CD4-positive, alpha-beta T cell treated with Interleukin-15 for 1 hour (primary cell): ENCODE measurements at regions not wholly inside any gene's neighbourhood (a gene's known extent, or its start where the extent isn't known, plus 50 kb on each side); places are given as distances from the start of the nearest gene placed in this dataset.
A peak's percentile ranks its signal among the peaks of the same experiment; 100 is the strongest.
"Not testable (repeated sequence)": the region's sequence is repeated elsewhere in the genome, so short reads cannot be mapped to it uniquely, and the experiment has no call there.

ENCODE experiments used
- DNase-seq: peaks from one replicate; pipeline ENCODE4 v3.0.0-alpha.2; 2020

- no peak for DNase-seq
Measured at GRCh38 chr3:66863205-66864111, 134.6 kb upstream of the KBTBD8 start.

DNA sequence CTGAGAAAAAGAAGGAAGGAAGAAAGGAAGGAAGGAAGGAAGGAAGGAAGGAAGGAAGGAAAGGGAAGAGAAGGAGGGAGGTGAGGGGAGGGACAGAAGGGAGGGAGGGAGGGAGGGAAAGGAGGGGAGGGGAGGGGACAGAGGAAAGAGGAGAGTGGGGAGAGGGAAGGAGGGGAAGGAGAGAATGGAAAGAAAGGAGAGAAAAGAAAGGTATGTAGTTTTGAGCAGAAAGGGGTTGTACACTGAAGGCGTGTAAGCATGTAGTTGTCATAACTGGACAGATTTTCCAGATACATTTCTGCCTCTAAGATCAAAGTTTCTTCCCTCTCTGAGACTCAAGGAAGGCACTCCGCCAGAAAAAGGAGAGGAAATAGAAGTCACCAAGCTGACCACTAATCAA lies 113.4 kb upstream of the KBTBD8 start:
- no peak for DNase-seq

DNA sequence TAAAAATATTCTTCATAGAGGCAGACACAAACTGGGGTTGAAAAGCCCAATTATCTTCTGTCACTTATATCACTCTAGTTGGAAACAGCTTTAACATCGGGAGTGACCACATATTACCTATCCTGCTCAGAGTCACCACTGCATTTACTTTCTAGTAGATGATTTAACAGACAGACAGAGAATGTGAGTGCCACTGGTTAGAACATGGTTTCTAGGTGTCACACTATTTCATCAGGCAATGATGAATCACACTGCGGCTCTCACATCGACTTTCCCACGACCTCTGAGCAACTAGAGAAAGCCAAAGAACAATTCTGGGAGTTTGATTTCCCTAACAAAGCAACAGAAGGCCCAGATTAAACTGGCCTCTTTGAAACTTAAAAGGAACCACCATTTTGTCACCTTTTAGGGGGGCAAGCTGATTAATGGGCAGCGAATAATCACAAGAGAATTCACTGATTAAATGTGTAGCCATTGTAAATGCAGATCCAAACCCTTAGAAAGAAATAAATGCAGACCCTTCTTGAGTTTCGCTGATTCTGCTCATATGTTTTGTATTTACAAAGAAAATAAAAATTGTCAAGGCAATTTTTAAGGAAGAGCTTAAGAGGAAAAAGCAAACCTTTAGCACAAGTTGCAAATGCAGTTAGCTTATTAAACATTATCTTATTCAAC lies 112.6 kb upstream of the KBTBD8 start:
- no peak for DNase-seq

DNA sequence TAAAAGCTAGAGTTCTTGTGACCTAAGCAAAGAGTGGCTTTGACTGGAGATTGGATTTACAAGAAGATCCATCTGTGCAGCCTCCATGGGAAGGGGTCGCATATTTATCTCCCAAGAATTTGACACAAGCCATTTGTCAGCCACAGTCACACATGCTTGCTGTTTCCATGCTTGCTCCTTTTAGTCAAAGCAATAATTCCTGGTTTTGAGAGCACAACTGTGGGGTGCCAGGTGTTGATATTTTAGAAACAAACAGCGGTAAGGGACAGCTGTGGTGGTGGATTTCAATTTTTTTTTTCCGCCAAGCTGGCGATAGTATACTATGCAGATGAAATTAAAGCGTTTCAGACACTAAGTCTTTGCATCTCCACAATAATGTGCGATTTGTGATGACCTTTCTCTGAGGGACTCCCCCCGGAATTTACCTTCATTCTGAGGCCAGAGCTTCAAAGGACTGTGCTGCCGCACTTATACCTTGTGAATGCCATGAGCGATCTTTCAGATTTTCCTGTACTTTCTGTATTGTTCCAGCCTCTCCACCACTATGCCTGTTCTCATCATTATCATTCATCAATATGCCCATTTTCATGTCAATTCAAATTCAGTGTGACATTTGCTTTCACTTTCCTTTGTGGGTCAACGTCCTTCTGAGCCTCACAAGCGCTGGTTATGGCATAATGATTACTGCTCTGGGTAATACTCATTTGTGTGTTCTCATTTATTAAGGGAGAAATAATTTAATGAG lies 108.2 kb upstream of the KBTBD8 start:
- no peak for DNase-seq

GRCh38 chr3:66898155-66898554 lies 100.0 kb upstream of the KBTBD8 start:
- DNase-seq: no peak

GRCh38 chr3:66904336-66904735 lies 93.8 kb upstream of the KBTBD8 start:
- DNase-seq: no peak

DNA sequence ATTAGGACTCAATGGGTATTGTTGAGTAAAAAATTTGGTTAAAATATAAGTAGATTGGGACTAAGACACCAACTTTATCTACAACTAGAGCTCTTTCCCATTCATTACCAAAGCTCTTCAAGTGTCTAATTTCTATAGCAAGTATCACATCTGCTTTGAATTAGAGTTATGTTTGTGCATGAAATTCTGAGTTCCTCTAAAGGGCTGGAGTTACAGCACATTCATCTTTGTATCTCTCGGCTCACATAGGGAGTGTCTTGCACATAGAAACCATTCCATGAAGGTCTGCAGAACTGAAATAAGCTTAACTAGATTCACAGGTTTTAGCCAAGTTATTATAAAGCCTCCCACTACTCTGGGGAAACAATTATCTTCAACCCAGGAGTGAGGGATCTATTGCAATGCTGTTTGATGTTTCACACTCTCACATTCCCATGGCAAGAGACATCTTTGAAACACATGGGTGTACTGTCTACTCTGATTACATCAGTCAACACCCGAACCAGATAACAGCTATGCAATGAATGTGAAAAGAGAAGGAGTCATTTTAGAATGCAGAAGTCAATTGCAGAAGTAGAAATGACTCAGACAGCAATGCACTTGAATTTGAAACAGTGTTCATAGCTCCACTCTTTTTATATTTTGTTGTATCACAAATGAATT lies 93.1 kb upstream of the KBTBD8 start:
- DNase-seq: no peak

DNA sequence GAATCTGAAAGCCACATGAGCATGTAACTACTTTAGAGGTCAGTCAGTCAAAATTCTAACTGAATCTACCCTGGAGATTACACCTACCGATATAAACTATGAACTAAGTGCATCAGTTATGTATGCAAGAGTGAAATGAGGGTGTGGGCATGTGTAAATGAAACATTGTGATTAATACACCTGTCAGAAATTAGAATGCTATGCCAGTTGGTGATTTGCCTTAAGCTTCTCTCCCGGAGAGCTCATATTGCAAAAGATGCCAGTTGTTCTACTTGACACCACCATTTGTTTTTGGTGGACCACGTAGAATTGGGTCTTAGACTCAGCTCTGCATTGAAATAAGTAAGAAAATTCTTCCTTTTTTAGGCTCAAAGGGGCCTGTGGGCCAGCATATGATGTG lies 91.0 kb upstream of the KBTBD8 start:
- no peak for DNase-seq

GRCh38 chr3:66910266-66911055 lies 87.6 kb upstream of the KBTBD8 start:
- DNase-seq: no peak

- no peak for DNase-seq
Measured at GRCh38 chr3:66912306-66912705, 85.8 kb upstream of the KBTBD8 start.

DNA sequence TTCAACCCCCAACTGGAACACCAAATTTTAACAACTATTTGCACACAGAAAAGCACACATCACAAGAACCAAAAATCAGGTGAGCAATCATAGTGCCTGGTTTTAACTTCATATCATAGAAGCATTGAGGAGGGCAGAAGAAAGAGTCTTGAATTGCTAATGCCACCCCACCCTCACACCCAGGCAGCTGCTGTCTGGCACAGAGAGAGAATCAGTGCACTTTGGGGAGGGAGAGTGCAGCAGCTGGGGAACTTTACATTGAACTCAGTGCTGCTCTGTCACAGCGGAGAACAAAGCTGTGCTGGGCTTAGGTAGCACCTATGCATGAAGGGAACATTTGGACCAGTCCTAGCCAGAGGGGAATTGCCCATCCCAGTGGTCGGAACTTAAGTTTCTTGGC lies 76.0 kb upstream of the KBTBD8 start:
- DNase-seq: no peak

GRCh38 chr3:66923969-66924368 lies 74.1 kb upstream of the KBTBD8 start:
- DNase-seq: no peak

GRCh38 chr3:66928252-66928651 lies 69.9 kb upstream of the KBTBD8 start:
- DNase-seq: no peak

DNA sequence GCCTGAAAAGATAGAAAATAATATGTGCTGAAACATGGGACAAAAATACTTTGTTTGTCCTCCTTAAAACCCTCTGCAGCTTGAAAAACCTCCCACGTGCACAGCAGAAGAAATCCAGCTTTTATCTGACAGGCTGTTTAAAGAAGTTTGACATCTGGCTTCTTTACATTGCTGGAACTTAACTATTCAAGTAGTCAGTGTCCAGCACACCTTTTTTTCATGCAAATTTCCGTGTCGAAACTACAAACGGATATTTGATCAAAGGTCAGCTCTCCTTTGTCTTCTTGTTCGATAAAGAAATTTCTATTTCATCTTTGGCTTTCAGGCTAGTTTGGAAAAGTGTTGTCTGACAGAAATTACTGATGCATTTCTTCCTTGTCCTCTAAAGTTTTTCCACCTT lies 66.8 kb upstream of the KBTBD8 start:
- DNase-seq: no peak

- DNase-seq: no peak
Measured at GRCh38 chr3:66931699-66932098, 66.4 kb upstream of the KBTBD8 start.

DNA sequence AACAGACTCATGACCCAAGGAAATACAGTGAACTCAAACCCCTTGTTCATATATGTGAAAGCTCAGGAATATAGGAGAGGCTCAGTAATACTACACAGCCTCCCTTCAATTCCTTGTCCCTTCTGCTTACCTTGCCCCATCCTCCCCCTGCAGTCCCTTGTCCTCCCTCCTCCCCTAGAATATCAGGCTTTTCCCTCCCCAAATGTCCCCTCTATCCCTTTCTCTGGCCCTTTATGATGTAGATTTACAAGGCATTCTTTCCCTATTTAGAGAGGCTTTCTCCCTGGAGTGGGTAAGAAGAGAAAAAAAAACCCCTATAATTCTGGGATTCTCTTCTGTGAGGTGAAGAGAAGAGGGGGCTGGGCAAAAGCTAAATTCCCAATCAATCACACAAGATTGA lies 64.9 kb upstream of the KBTBD8 start:
- no peak for DNase-seq

- no peak for DNase-seq
Measured at GRCh38 chr3:66934041-66934440, 64.1 kb upstream of the KBTBD8 start.

DNA sequence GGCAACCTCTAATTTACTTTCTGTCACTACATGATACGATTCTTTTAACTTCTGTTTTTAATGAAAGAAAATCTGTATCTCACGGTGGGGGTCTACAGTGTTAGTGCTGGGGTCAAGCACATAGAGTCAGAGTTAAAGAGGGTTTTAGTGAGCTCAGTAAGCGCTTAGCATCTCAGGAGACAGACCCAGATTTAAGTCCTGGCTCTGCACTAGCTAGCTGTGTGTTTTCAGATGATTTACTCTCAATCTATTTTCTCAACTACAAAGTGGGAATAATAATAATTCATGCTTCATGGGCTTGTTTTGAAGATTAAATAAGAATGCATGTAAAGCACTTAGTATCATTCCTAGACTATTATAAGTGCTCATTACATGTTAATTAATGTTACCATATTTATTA lies 63.4 kb upstream of the KBTBD8 start:
- DNase-seq: no peak

DNA sequence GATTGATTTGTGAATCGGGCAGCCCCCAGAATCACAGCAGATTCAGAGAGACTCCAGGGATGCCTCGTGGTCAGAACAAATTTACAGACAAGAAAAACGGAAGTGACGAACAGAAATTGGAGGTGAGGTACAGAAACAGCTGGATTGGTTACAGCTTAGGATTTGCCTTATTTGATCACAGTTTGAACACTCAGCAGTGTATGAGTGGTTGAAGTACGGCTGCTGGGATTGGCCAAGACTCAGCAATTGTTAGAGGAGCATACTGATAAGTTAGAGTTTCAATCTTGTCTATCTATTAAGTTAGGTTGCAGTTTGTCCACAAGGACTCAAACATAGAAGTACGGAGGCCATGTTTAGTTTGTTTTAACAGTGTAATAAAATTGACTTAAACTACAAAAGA lies 61.1 kb upstream of the KBTBD8 start:
- not testable (repeated sequence) for DNase-seq

- DNase-seq: peak; percentile 26
Measured at GRCh38 chr3:66938338-66938963, 59.7 kb upstream of the KBTBD8 start.

DNA sequence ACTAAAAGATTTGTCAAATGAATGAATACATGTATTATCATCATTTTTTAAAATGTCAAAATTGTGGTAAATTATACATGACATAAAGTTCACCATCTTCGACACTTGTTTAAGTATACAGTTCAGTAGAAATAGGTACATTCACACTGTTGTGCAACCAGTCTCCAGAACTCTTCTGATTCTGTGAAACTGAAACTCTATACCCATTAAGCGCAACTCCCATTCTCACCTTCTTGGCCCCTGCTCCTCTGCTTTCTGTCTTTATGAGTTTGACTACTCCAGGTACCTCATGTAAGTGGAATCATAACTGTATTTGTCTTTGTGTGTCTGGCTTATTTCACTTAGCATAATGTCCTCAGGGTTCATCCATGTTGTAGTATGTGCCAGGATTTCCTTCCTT lies 50.1 kb upstream of the KBTBD8 start:
- DNase-seq: no peak
